SU-DHL-6 (cell line): ENCODE measurements at regions not wholly inside any gene's neighbourhood (a gene's known extent, or its start where the extent isn't known, plus 50 kb on each side); places are given as distances from the start of the nearest gene placed in this dataset.

Experiments used
- CTCF ChIP-seq: fragments of 200-600 bp; sonication (generic); IDR thresholded peaks from one replicate; pipeline ENCODE4 v1.5.1; 2017; ENCODE audit warnings: antibody characterized with exemption, mild to moderate bottlenecking, low read length, moderate library complexity; ENCODE audit not compliant: insufficient read depth, poor library complexity, severe bottlenecking
- EZH2phosphoT487 ChIP-seq: fragments of 200-600 bp; sonication (generic), shearing (Covaris generic); conservative IDR thresholded peaks from 2 replicates; pipeline ENCODE4 v1.6.1; 2018; ENCODE audit warnings: mild to moderate bottlenecking, antibody characterized with exemption, low read length, moderate library complexity, mixed read lengths

GRCh38 chr20:56708991-56709390 is 79.9 kb downstream of the TFAP2C start:
- TF ChIP-seq CTCF = no peak
- TF ChIP-seq EZH2phosphoT487 = no peak
